ENCODE measurements at regions not wholly inside any gene's neighbourhood (a gene's known extent, or its start where the extent isn't known, plus 50 kb on each side); places are given as distances from the start of the nearest gene placed in this dataset.

GRCh38 chr6:14212632-14213031 lies 95.1 kb downstream of the CD83 start:
- Histone ChIP-seq H3K36me3 (ENCODE audit: low read depth, missing control alignments) (no peaks in the 10 kb centered on the region), H3K9me3 (no peaks in the 10 kb centered on the region), H3K27me3 (no peaks in the 10 kb centered on the region), H3K27ac (no peak overlapping the region), H3K4me1 (peaks cover 10% of the 10 kb centered on the region), H3K4me3 (no peak overlapping the region)
- TF ChIP-seq POLR2A (IDR thresholded peaks at IDR 0.05): no peak
- TF ChIP-seq CTCF (IDR thresholded peaks at IDR 0.05): no peak
- 91 to 97% methylated on average over 5 of the region's 5 CpGs for WGBS, 2 donors
- DNase-seq: no peak
- intact Hi-C loops (cut with DNase I; ENCODE audit: low total_unique reads): no loop called here

- H3K4me3 ChIP-seq: no peak overlapping the region
- H3K36me3 ChIP-seq (ENCODE audit: low read depth, missing control alignments): no peaks in the 10 kb centered on the region
- 75 to 85% methylated on average over 13 of the region's 13 CpGs for WGBS, 2 donors
- H3K27me3 ChIP-seq: no peaks in the 10 kb centered on the region
- no peaks in the 10 kb centered on the region for H3K9me3 ChIP-seq
- TF ChIP-seq CTCF (IDR thresholded peaks at IDR 0.05) (no peak), POLR2A (IDR thresholded peaks at IDR 0.05) (no peak)
- intact Hi-C loops (cut with DNase I; ENCODE audit: low total_unique reads): no loop called here
- no peak overlapping the region for H3K27ac ChIP-seq
- no peaks in the 10 kb centered on the region for H3K4me1 ChIP-seq
- no peak for DNase-seq
These were observed 99.5 kb downstream of the CD83 start for GRCh38 chr6:14216946-14217684.

GRCh38 chr6:14217728-14218518 lies 100.4 kb downstream of the CD83 start:
- H3K27me3 ChIP-seq: no peaks in the 10 kb centered on the region
- TF ChIP-seq CTCF (IDR thresholded peaks at IDR 0.05) (no peak), POLR2A (IDR thresholded peaks at IDR 0.05) (no peak)
- H3K27ac ChIP-seq: no peak overlapping the region
- intact Hi-C loops (cut with DNase I; ENCODE audit: low total_unique reads): no loop called here
- no peak overlapping the region for H3K4me3 ChIP-seq
- H3K9me3 ChIP-seq: no peaks in the 10 kb centered on the region
- no peak for DNase-seq
- H3K4me1 ChIP-seq: no peaks in the 10 kb centered on the region
- 79 to 86% methylated on average over 12 of the region's 12 CpGs for WGBS, 2 donors
- no peaks in the 10 kb centered on the region for H3K36me3 ChIP-seq (ENCODE audit: low read depth, missing control alignments)

GRCh38 chr6:14218519-14218800 lies 100.9 kb downstream of the CD83 start:
- Histone ChIP-seq H3K4me1 (no peaks in the 10 kb centered on the region), H3K36me3 (ENCODE audit: low read depth, missing control alignments) (no peaks in the 10 kb centered on the region), H3K9me3 (no peaks in the 10 kb centered on the region), H3K27me3 (no peaks in the 10 kb centered on the region), H3K27ac (no peak overlapping the region), H3K4me3 (no peak overlapping the region)
- WGBS, 2 donors: 90 to 96% methylated on average over 1 of the region's 1 CpG
- intact Hi-C loops (cut with DNase I; ENCODE audit: low total_unique reads): no loop called here
- TF ChIP-seq CTCF (IDR thresholded peaks at IDR 0.05) (no peak), POLR2A (IDR thresholded peaks at IDR 0.05) (no peak)
- no peak for DNase-seq
